Gastrocnemius medialis (tissue), 4 donors: ENCODE measurements at regions not wholly inside any gene's neighbourhood (a gene's known extent, or its start where the extent isn't known, plus 50 kb on each side); places are given as distances from the start of the nearest gene placed in this dataset.

ENCODE experiments used
- ATAC-seq, 2 donors: fragments of 150-250 bp; one replicate each; pipeline ENCODE4 v1.9.1; 2016
- DNase-seq, 2 donors: peaks; one replicate each; pipeline ENCODE4 v3.0.0-alpha.2; 2019
- H3K27ac ChIP-seq, 4 donors: fragments of 200-600 bp; sonication (generic); 1 replicate in 1 of 4; 2 replicates in 3 of 4; pipeline ENCODE4 v1.5.1; 2016 to 2018; ENCODE audit warnings: mild to moderate bottlenecking in 2 of 4, moderate library complexity in 1 of 4
- H3K27me3 ChIP-seq, 3 donors: fragments of 200-600 bp; sonication (generic) in 2 of 3; 1 replicate in 1 of 3; 2 replicates in 2 of 3; pipeline versions ENCODE4 v1.5.1 to v1.6.0; 2016 to 2019; ENCODE audit warnings: mild to moderate bottlenecking in 1 of 3, moderate library complexity in 1 of 3
- H3K36me3 ChIP-seq, 2 donors: fragments of 200-600 bp; sonication (generic) in 1 of 2; one replicate each; pipeline ENCODE4 v1.5.1; 2017 to 2018
- H3K4me1 ChIP-seq, 2 donors: fragments of 200-600 bp; sonication (generic) in 1 of 2; one replicate each; pipeline ENCODE4 v1.5.1; 2016 to 2017; ENCODE audit warnings: mild to moderate bottlenecking in 2 of 2
- H3K4me3 ChIP-seq, 4 donors: fragments of 200-600 bp; sonication (generic) in 3 of 4; 1 replicate in 1 of 4; 2 replicates in 3 of 4; pipeline ENCODE4 v1.5.1; 2016 to 2019; ENCODE audit warnings: mild to moderate bottlenecking in 2 of 4
- H3K9me3 ChIP-seq, 3 donors: fragments of 200-600 bp; sonication (generic) in 2 of 3; 1 replicate in 1 of 3; 2 replicates in 2 of 3; pipeline ENCODE4 v1.5.1; 2016 to 2019
- CTCF ChIP-seq, 5 experiments: fragments of 450-650 bp in 3 of 5; fragments of 200-600 bp in 2 of 5; sonication (generic) in 2 of 5; IDR thresholded peaks in 4 of 5; conservative IDR thresholded peaks in 1 of 5; 1 replicate in 4 of 5; 2 replicates in 1 of 5; pipeline ENCODE4 v1.5.1; 2016 to 2019; ENCODE audit warnings: antibody characterized with exemption in 5 of 5, mild to moderate bottlenecking in 3 of 5, moderate library complexity in 3 of 5
- POLR2A ChIP-seq, 2 donors: fragments of 450-650 bp; IDR thresholded peaks; one replicate each; pipeline ENCODE4 v1.6.1; 2017; ENCODE audit warnings: antibody characterized with exemption in 2 of 2, mild to moderate bottlenecking in 2 of 2, moderate library complexity in 2 of 2
- in situ Hi-C, 4 donors: fragments of 200-750 bp; cut with MboI; loops; one replicate each; pipeline versions ENCODE4 v1.15.0 to v1.8.0; 2017; ENCODE audit warnings: low sequenced_read_pairs in 4 of 4
- intact Hi-C: fragments of 100-400 bp; cut with DNase I; formaldehyde crosslinking; loops from one replicate; pipeline ENCODE4 v1.15.1; 2023; ENCODE audit warnings: low total_unique reads

- DNase-seq (no peak), ATAC-seq (no peak)
- Histone ChIP-seq H3K27ac (no peak overlapping the region), H3K4me3 (no peak overlapping the region), H3K36me3 (no peaks in the 10 kb centered on the region), H3K27me3 (no peaks in the 10 kb centered on the region), H3K4me1 (no peaks in the 10 kb centered on the region), H3K9me3 (no peaks in the 10 kb centered on the region)
- intact Hi-C loops: no loop called here
- TF ChIP-seq CTCF (IDR thresholded peaks at IDR 0.05 in 4 of 5, conservative IDR thresholded peaks at IDR 0.05 in 1 of 5) (no peak), POLR2A (IDR thresholded peaks at IDR 0.05) (no peak)
- in situ Hi-C loops: no loop called here
Measured at GRCh38 chr2:183607995-183608394, 483.8 kb downstream of the NUP35 start.

GRCh38 chr2:183608747-183609146 is 484.5 kb downstream of the NUP35 start:
- in situ Hi-C loops: no loop called here
- Histone ChIP-seq H3K27ac (no peak overlapping the region), H3K27me3 (no peaks in the 10 kb centered on the region), H3K4me3 (no peak overlapping the region), H3K4me1 (peaks cover 0 to 3% of the 10 kb centered on the region in 2 donors), H3K36me3 (no peaks in the 10 kb centered on the region), H3K9me3 (no peaks in the 10 kb centered on the region)
- no peak for ATAC-seq
- no peak for DNase-seq
- intact Hi-C loops: no loop called here
- TF ChIP-seq CTCF (IDR thresholded peaks at IDR 0.05 in 4 of 5, conservative IDR thresholded peaks at IDR 0.05 in 1 of 5) (no peak), POLR2A (IDR thresholded peaks at IDR 0.05) (no peak)

GRCh38 chr2:183610724-183611123 is 486.5 kb downstream of the NUP35 start:
- Histone ChIP-seq H3K9me3 (no peaks in the 10 kb centered on the region), H3K4me3 (no peak overlapping the region), H3K4me1 (peaks cover 18% of the 10 kb centered on the region in 2 donors), H3K36me3 (no peaks in the 10 kb centered on the region), H3K27ac (no peak overlapping the region), H3K27me3 (no peaks in the 10 kb centered on the region)
- ATAC-seq (no peak), DNase-seq (no peak)
- TF ChIP-seq POLR2A (IDR thresholded peaks at IDR 0.05) (no peak), CTCF (IDR thresholded peaks at IDR 0.05 in 4 of 5, conservative IDR thresholded peaks at IDR 0.05 in 1 of 5) (no peak)
- in situ Hi-C loops: no loop called here
- intact Hi-C loops: no loop called here

GRCh38 chr2:183614799-183615435 is 490.7 kb downstream of the NUP35 start:
- Histone ChIP-seq H3K4me1 (peaks cover 18% of the 10 kb centered on the region in 2 donors), H3K27me3 (no peaks in the 10 kb centered on the region), H3K27ac (peak overlapping the region; percentile 68 to 81 (median 74)), H3K4me3 (peak overlapping the region in 2 of 4 donors; percentile 17 to 23), H3K9me3 (no peaks in the 10 kb centered on the region), H3K36me3 (no peaks in the 10 kb centered on the region)
- peak; percentile 47 to 74 for DNase-seq
- peak; percentile 99 for ATAC-seq
- TF ChIP-seq POLR2A (IDR thresholded peaks at IDR 0.05): no peak
- intact Hi-C loops (no loop called here), in situ Hi-C loops (no loop called here)

GRCh38 chr2:183623227-183623626 is 499.0 kb downstream of the NUP35 start:
- in situ Hi-C loops (no loop called here), intact Hi-C loops (no loop called here)
- Histone ChIP-seq H3K9me3 (no peaks in the 10 kb centered on the region), H3K4me3 (no peak overlapping the region), H3K4me1 (no peaks in the 10 kb centered on the region), H3K36me3 (no peaks in the 10 kb centered on the region), H3K27ac (no peak overlapping the region), H3K27me3 (no peaks in the 10 kb centered on the region)
- DNase-seq (no peak), ATAC-seq (no peak)
- TF ChIP-seq POLR2A (IDR thresholded peaks at IDR 0.05) (no peak), CTCF (IDR thresholded peaks at IDR 0.05 in 4 of 5, conservative IDR thresholded peaks at IDR 0.05 in 1 of 5) (no peak)
